H1 (cell line): ENCODE measurements at regions not wholly inside any gene's neighbourhood (a gene's known extent, or its start where the extent isn't known, plus 50 kb on each side); places are given as distances from the start of the nearest gene placed in this dataset.

ENCODE experiments used
- CHD7 ChIP-seq: fragments of 300-600 bp; sonication (generic); IDR thresholded peaks from 2 replicates; pipeline ENCODE4 v1.7.1; 2012; ENCODE audit warnings: low read length, moderate library complexity, mild to moderate bottlenecking, inconsistent platforms; ENCODE audit not compliant: insufficient replicate concordance
- RBBP5 ChIP-seq: IDR thresholded peaks from 2 replicates; pipeline ENCODE4 v1.7.1; 2012; ENCODE audit warnings: low read depth, mild to moderate bottlenecking, inconsistent platforms, low read length, moderate library complexity, borderline replicate concordance
- SIRT6 ChIP-seq: IDR thresholded peaks from one replicate; pipeline ENCODE4 v1.7.1; 2012; ENCODE audit warnings: low read length, inconsistent platforms

- TF ChIP-seq CHD7, result no peak
- no peak for TF ChIP-seq SIRT6
- no peak for TF ChIP-seq RBBP5
These were observed 71.8 kb downstream of the IER5 start (continued) for GRCh38 chr1:181160322-181160721.
